ENCODE measurements at regions not wholly inside any gene's neighbourhood (a gene's known extent, or its start where the extent isn't known, plus 50 kb on each side); places are given as distances from the start of the nearest gene placed in this dataset.

DNA sequence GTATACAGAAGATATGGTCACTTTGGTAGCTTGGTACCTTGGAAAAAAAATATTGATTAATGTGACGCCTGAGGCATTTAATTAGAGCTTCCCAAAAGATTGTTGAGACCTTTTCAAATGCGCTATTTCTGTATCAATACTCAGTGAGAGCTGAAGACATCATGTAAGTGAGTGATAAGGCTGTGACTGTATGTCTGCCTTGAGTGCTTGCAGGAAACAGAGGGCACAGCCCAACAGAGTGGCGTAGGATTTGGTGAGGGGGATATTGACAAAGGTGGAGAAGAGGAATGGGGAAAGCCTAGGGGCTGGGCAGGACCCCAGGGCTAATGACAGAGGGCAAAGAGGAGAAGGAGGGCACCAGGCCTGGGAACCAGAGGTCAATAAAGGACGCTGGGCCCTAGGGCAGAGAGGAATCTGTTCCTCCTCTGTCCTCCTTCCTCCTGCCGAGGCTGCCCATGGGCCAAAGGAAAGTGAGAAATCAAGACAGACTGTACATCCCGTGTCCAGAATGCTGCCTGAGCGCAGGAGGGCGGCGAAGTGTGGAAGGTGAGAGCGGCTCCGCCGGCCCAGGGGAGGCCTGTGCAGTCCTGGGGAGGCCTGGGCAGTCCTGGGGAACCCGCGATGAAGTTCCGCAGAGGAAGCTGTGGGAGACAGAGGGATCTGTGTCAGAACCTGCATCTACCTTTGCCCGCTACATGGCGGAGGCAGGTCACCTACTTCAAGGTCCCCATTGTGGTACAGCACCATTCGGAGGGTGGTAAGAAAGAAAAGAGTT, 228.6 kb upstream of the PIEZO2 start:
- Histone ChIP-seq H3K4me1 (ENCODE audit: insufficient read depth) (no peaks in the 10 kb centered on the region), H2AFZ (no peak overlapping the region), H4K20me1 (ENCODE audit: insufficient read depth) (no peaks in the 10 kb centered on the region), H3K27ac (no peak overlapping the region), H3K9me3 (ENCODE audit: low read depth) (no peaks in the 10 kb centered on the region), H3K9ac (no peak overlapping the region), H3K4me3 (no peak overlapping the region), H3K9me2 (ENCODE audit: insufficient read depth) (no peaks in the 10 kb centered on the region), H3K79me2 (ENCODE audit: insufficient read depth) (no peaks in the 10 kb centered on the region), H3F3A (ENCODE audit: insufficient read depth) (no peaks in the 10 kb centered on the region), H3K36me3 (ENCODE audit: low read depth) (no peaks in the 10 kb centered on the region), H3K4me2 (ENCODE audit: unreplicated experiment) (no peak overlapping the region), H3K27me3 (replicated peaks; ENCODE audit: insufficient read depth) (no peaks in the 10 kb centered on the region)
- WGBS, 2 experiments (ENCODE audit: low coverage in 1 of 2, low lambda C conversion rate in 2 of 2, missing lambda C conversion rate in 2 of 2), result 84 to 88% methylated on average over 18 of the region's 18 CpGs
- TF ChIP-seq EZH2phosphoT487 (IDR thresholded peaks at IDR 0.05; ENCODE audit: insufficient read depth, low read depth) (no peak), EZH2 (IDR thresholded peaks at IDR 0.05; ENCODE audit: insufficient read depth, poor library complexity, severe bottlenecking) (no peak)
- DNase-seq, result no peak
- in situ Hi-C loops (cut with MboI), result no loop called here

DNA sequence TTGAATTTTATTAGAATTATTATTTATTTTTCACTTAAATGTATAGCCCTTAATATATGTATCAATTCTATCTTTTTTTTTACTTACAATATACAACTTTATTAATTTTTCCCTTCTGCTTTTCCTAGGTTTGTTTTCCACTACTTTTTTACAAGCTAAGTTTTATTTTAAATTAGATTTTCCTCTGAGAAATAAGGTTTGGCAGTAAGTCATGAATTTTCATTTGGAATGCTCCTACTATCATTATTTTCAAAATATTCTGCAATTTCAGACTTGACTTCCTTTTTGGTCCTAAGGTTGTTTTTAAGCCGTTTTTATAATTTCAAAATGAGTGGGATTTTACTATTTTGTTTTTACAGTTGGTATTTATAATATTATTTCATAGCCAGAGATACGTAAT, 222.8 kb upstream of the PIEZO2 start:
- no peaks in the 10 kb centered on the region for H3F3A ChIP-seq (ENCODE audit: insufficient read depth)
- H4K20me1 ChIP-seq (ENCODE audit: insufficient read depth), result no peaks in the 10 kb centered on the region
- no peaks in the 10 kb centered on the region for H3K9me2 ChIP-seq (ENCODE audit: insufficient read depth)
- DNase-seq, result no peak
- TF ChIP-seq EZH2 (IDR thresholded peaks at IDR 0.05; ENCODE audit: insufficient read depth, poor library complexity, severe bottlenecking) (no peak), EZH2phosphoT487 (IDR thresholded peaks at IDR 0.05; ENCODE audit: insufficient read depth, low read depth) (no peak)
- no peaks in the 10 kb centered on the region for H3K9me3 ChIP-seq (ENCODE audit: low read depth)
- 38 to 45% methylated on average over 2 of the region's 2 CpGs for WGBS, 2 experiments (ENCODE audit: low coverage in 1 of 2, low lambda C conversion rate in 2 of 2, missing lambda C conversion rate in 2 of 2)
- H3K4me3 ChIP-seq, result no peak overlapping the region
- H3K36me3 ChIP-seq (ENCODE audit: low read depth), result no peaks in the 10 kb centered on the region
- 0 out of 2 replicates have a peak, but pooled peaks cover 3% of the 10 kb centered on the region for H3K27me3 ChIP-seq (replicated peaks; ENCODE audit: insufficient read depth)
- H3K79me2 ChIP-seq (ENCODE audit: insufficient read depth), result no peaks in the 10 kb centered on the region
- in situ Hi-C loops (cut with MboI), result no loop called here
- H3K4me2 ChIP-seq (ENCODE audit: unreplicated experiment), result no peak overlapping the region
- no peak overlapping the region for H2AFZ ChIP-seq
- H3K27ac ChIP-seq, result no peak overlapping the region
- H3K4me1 ChIP-seq (ENCODE audit: insufficient read depth), result no peaks in the 10 kb centered on the region
- H3K9ac ChIP-seq, result no peak overlapping the region

DNA sequence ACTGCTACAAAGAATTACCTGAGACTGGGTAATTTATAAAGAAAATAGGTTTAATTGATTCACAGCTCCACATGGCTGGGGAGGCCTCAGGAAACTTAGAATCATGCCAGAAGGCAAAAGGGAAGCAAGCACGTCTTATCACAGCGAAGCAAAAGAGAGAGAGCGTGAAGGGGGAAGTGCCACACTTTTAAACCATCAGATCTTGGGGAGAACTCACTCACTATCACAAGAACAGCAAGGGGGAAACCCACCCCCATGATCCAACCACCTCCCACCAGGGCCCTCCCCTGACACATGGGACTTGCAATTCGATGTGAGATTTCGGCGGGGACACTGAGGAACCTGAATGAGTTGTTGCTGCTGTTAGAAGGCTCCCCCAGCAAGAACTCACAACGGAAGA, 220.2 kb upstream of the PIEZO2 start:
- no peaks in the 10 kb centered on the region for H3K9me3 ChIP-seq (ENCODE audit: low read depth)
- H3K36me3 ChIP-seq (ENCODE audit: low read depth), result no peaks in the 10 kb centered on the region
- 79 to 81% methylated on average over 7 of the region's 7 CpGs for WGBS, 2 experiments (ENCODE audit: low coverage in 1 of 2, low lambda C conversion rate in 2 of 2, missing lambda C conversion rate in 2 of 2)
- no peak overlapping the region for H3K27ac ChIP-seq
- H3K4me1 ChIP-seq (ENCODE audit: insufficient read depth), result no peaks in the 10 kb centered on the region
- in situ Hi-C loops (cut with MboI), result no loop called here
- no peaks in the 10 kb centered on the region for H3F3A ChIP-seq (ENCODE audit: insufficient read depth)
- no peaks in the 10 kb centered on the region for H3K9me2 ChIP-seq (ENCODE audit: insufficient read depth)
- TF ChIP-seq EZH2 (IDR thresholded peaks at IDR 0.05; ENCODE audit: insufficient read depth, poor library complexity, severe bottlenecking) (no peak), EZH2phosphoT487 (IDR thresholded peaks at IDR 0.05; ENCODE audit: insufficient read depth, low read depth) (no peak)
- no peaks in the 10 kb centered on the region for H4K20me1 ChIP-seq (ENCODE audit: insufficient read depth)
- no peak overlapping the region for H3K4me3 ChIP-seq
- no peak overlapping the region for H2AFZ ChIP-seq
- no peak overlapping the region for H3K4me2 ChIP-seq (ENCODE audit: unreplicated experiment)
- no peak overlapping the region for H3K9ac ChIP-seq
- DNase-seq, result no peak
- 0 out of 2 replicates have a peak, but pooled peaks cover 3% of the 10 kb centered on the region for H3K27me3 ChIP-seq (replicated peaks; ENCODE audit: insufficient read depth)
- no peaks in the 10 kb centered on the region for H3K79me2 ChIP-seq (ENCODE audit: insufficient read depth)

DNA sequence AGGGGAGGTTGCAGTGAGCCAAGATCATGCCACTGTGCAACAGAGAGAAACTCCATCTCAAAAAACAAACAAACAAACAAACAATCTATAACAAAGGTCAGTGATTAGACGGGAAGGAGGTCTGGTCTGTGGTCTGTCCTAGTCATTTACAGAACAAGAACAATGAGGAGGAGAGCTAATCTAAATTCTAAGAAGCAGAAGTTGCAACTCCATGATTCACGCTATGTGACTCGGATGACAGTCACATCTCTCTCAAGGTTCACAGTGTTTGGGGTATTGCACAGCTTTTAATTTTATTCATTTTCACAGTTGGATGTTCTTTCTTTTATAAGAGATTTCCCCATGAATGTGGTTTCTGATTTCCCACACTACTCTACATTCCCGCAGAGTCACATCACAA, 218.7 kb upstream of the PIEZO2 start:
- in situ Hi-C loops (cut with MboI), result no loop called here
- 53 to 57% methylated on average over 4 of the region's 4 CpGs for WGBS, 2 experiments (ENCODE audit: low coverage in 1 of 2, low lambda C conversion rate in 2 of 2, missing lambda C conversion rate in 2 of 2)
- Histone ChIP-seq H3K9me2 (ENCODE audit: insufficient read depth) (no peaks in the 10 kb centered on the region), H3K27ac (no peak overlapping the region), H3K9me3 (ENCODE audit: low read depth) (no peaks in the 10 kb centered on the region), H3K27me3 (replicated peaks; ENCODE audit: insufficient read depth) (0 out of 2 replicates have a peak, but pooled peaks cover 3% of the 10 kb centered on the region), H4K20me1 (ENCODE audit: insufficient read depth) (no peaks in the 10 kb centered on the region), H3K36me3 (ENCODE audit: low read depth) (no peaks in the 10 kb centered on the region), H3K4me3 (no peak overlapping the region), H3K4me2 (ENCODE audit: unreplicated experiment) (no peak overlapping the region), H3K79me2 (ENCODE audit: insufficient read depth) (no peaks in the 10 kb centered on the region), H3K4me1 (ENCODE audit: insufficient read depth) (no peaks in the 10 kb centered on the region), H3K9ac (no peak overlapping the region), H3F3A (ENCODE audit: insufficient read depth) (no peaks in the 10 kb centered on the region), H2AFZ (no peak overlapping the region)
- TF ChIP-seq EZH2 (IDR thresholded peaks at IDR 0.05; ENCODE audit: insufficient read depth, poor library complexity, severe bottlenecking), result no peak
- no peak for TF ChIP-seq EZH2phosphoT487 (IDR thresholded peaks at IDR 0.05; ENCODE audit: insufficient read depth, low read depth)
- DNase-seq, result peak; percentile 50

Measured in GM23248 (cell line).